ENCODE measurements at regions not wholly inside any gene's neighbourhood (a gene's known extent, or its start where the extent isn't known, plus 50 kb on each side); places are given as distances from the start of the nearest gene placed in this dataset.

- TF ChIP-seq CTCF (IDR thresholded peaks at IDR 0.05) (no peak), POLR2A (IDR thresholded peaks at IDR 0.05) (no peak)
Measured at GRCh38 chr4:123342498-123342897, 54.1 kb upstream of the SPRY1 start.

Measured in testis (tissue), 2 donors.